SU-DHL-6 (cell line): ENCODE measurements at regions not wholly inside any gene's neighbourhood (a gene's known extent, or its start where the extent isn't known, plus 50 kb on each side); places are given as distances from the start of the nearest gene placed in this dataset.

Experiments used
- EZH2phosphoT487 ChIP-seq: fragments of 200-600 bp; sonication (generic), shearing (Covaris generic); conservative IDR thresholded peaks from 2 replicates; pipeline ENCODE4 v1.6.1; 2018; ENCODE audit warnings: mild to moderate bottlenecking, antibody characterized with exemption, low read length, moderate library complexity, mixed read lengths
- TF ChIP-seq, protein P1 (sequence below): fragments of 200-600 bp; sonication (generic); IDR thresholded peaks from one replicate; pipeline ENCODE4 v1.5.1; 2017; ENCODE audit warnings: antibody characterized with exemption, mild to moderate bottlenecking, low read length, moderate library complexity; ENCODE audit not compliant: insufficient read depth, poor library complexity, severe bottlenecking

GRCh38 chr5:61229416-61229815 is 67.1 kb upstream of the SMIM15 start:
- TF ChIP-seq, protein P1, sequence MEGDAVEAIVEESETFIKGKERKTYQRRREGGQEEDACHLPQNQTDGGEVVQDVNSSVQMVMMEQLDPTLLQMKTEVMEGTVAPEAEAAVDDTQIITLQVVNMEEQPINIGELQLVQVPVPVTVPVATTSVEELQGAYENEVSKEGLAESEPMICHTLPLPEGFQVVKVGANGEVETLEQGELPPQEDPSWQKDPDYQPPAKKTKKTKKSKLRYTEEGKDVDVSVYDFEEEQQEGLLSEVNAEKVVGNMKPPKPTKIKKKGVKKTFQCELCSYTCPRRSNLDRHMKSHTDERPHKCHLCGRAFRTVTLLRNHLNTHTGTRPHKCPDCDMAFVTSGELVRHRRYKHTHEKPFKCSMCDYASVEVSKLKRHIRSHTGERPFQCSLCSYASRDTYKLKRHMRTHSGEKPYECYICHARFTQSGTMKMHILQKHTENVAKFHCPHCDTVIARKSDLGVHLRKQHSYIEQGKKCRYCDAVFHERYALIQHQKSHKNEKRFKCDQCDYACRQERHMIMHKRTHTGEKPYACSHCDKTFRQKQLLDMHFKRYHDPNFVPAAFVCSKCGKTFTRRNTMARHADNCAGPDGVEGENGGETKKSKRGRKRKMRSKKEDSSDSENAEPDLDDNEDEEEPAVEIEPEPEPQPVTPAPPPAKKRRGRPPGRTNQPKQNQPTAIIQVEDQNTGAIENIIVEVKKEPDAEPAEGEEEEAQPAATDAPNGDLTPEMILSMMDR = no peak
- TF ChIP-seq EZH2phosphoT487 = no peak
